GM06990 (cell line): ENCODE measurements at regions not wholly inside any gene's neighbourhood (a gene's known extent, or its start where the extent isn't known, plus 50 kb on each side); places are given as distances from the start of the nearest gene placed in this dataset.

Source experiments
- DNase-seq: peaks from one replicate; pipeline ENCODE4 v3.0.0-alpha.2; 2011; ENCODE audit not compliant: insufficient read length; ENCODE audit errors: extremely low read depth
- H3K27me3 ChIP-seq: replicated peaks from 2 replicates; pipeline ENCODE4 v1.6.0; 2011; ENCODE audit warnings: low read length; ENCODE audit not compliant: control insufficient read depth, insufficient read depth
- H3K36me3 ChIP-seq: 2 replicates; pipeline ENCODE4 v1.5.1; 2011; ENCODE audit warnings: low read length; ENCODE audit not compliant: control insufficient read depth, insufficient read depth
- H3K4me3 ChIP-seq: replicated peaks from 2 replicates; pipeline ENCODE4 v1.5.1; 2011; ENCODE audit warnings: low read depth, mild to moderate bottlenecking, control low read depth, low read length
- TF ChIP-seq, protein P1 (sequence below): IDR thresholded peaks from 2 replicates; pipeline ENCODE4 v1.5.1; 2011; ENCODE audit warnings: low read length, control low read depth, mild to moderate bottlenecking, inconsistent platforms; ENCODE audit not compliant: insufficient read depth, poor library complexity, severe bottlenecking

DNA sequence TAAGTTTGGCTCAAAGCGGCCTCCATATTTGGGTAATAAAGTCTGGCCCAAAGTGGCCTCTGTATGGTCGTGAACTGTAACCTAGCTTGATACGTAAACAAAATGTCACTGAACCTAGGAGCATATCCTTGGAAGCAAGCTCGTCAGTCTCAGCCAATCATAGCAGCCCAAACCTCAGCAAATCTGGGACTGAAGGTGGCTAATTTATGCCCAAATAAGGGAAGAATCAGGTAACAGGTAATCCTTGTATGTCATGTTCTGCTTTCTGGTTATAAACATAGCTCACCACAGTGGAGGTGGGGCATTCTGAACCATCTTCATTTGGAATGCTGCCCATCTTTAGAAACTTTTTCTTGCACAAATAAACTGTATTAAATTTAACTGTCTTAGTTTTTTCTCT lies 281.1 kb downstream of the TTLL7 start:
- H3K4me3 ChIP-seq: no peak overlapping the region
- TF ChIP-seq, protein P1, sequence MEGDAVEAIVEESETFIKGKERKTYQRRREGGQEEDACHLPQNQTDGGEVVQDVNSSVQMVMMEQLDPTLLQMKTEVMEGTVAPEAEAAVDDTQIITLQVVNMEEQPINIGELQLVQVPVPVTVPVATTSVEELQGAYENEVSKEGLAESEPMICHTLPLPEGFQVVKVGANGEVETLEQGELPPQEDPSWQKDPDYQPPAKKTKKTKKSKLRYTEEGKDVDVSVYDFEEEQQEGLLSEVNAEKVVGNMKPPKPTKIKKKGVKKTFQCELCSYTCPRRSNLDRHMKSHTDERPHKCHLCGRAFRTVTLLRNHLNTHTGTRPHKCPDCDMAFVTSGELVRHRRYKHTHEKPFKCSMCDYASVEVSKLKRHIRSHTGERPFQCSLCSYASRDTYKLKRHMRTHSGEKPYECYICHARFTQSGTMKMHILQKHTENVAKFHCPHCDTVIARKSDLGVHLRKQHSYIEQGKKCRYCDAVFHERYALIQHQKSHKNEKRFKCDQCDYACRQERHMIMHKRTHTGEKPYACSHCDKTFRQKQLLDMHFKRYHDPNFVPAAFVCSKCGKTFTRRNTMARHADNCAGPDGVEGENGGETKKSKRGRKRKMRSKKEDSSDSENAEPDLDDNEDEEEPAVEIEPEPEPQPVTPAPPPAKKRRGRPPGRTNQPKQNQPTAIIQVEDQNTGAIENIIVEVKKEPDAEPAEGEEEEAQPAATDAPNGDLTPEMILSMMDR: no peak
- no peak for DNase-seq
- H3K27me3 ChIP-seq: no peaks in the 10 kb centered on the region
- no peaks in the 10 kb centered on the region for H3K36me3 ChIP-seq

DNA sequence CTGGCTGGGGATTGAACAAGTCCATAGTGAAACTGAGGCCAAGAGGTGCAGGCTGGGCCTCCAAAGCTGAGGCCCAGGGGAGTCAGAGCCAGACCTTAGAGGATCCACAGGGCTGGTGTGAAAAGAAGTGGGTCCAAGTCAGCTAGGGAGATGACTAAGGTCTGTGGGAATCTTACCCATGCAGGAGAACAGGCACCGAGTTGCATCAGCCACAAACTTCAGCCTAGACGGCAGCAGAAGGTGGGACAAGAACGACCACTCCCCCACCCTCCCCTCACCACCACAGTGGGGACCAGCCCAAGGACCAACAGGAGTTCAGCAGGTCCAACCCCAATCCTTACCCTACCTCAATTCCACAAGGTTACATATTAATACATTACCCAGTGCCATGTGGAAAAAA lies 282.3 kb downstream of the TTLL7 start:
- Histone ChIP-seq H3K27me3 (no peaks in the 10 kb centered on the region), H3K4me3 (no peak overlapping the region), H3K36me3 (no peaks in the 10 kb centered on the region)
- TF ChIP-seq, protein P1: no peak
- no peak for DNase-seq

DNA sequence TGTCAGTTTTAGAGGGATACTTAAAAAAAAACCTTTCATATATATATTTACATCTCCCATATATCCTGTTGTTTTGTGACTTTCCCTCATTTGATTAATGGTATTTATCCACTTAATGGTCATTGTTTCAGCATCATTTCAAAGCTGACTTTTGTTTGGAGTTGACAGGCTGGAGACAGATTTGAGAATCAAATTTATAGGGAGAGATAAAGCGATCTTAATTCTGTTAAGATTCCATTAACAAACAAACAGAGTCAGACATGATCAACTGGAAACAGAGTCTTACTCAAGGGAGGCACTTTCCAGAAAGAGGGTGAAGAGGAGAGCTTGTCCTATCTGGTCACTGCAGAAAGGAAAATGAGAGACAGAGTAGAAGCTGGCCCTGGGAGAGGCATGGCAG lies 283.4 kb downstream of the TTLL7 start:
- DNase-seq: no peak
- Histone ChIP-seq H3K4me3 (no peak overlapping the region), H3K36me3 (no peaks in the 10 kb centered on the region), H3K27me3 (no peaks in the 10 kb centered on the region)
- TF ChIP-seq, protein P1: no peak

DNA sequence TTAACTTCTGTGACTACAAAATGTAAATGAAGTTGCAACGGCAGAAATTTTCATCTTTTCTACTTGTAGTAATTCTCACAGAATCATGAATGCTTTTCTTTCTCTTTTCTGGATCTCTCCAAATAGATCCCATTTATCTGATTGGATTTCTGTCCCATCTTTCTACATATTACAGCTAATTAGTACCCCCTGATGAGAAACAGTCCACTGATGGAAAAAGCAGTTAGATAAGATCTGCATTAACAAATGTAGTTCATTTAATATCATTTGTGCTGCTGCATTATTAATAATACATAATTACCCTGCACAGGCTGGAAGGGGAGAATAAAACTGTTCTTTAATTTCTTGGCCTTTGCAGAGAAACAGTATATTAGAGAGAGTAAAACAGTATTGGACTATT lies 289.3 kb downstream of the TTLL7 start:
- H3K4me3 ChIP-seq: no peak overlapping the region
- TF ChIP-seq, protein P1: no peak
- no peaks in the 10 kb centered on the region for H3K27me3 ChIP-seq
- no peaks in the 10 kb centered on the region for H3K36me3 ChIP-seq
- DNase-seq: no peak

DNA sequence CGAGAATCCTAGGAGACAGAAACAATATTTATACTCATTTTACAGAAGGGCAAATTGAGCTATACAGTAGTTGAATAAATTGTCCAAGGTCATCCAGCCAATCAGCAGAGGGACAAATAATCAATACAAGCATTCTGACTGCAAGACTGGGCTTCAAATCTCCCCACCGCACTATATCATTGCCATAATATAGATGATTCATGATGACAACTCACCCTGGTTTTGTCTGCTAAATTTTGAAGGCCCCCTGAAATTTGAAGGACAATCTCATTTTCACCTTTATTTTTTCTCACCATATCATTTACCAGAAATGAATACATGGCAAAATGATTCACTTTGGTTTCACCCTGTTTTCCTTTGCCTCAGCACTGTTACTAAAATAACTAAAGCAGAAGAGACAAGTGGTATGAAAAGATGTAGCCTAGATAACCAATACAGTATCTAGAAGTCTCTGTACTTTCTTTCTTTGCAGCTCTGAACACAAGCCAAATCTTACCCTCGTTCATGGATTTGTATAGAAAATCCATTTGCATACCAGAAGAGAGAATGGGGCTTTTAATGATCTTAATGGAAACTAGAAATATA lies 292.5 kb downstream of the TTLL7 start:
- Histone ChIP-seq H3K4me3 (no peak overlapping the region), H3K36me3 (no peaks in the 10 kb centered on the region), H3K27me3 (no peaks in the 10 kb centered on the region)
- DNase-seq: no peak
- TF ChIP-seq, protein P1: no peak

DNA sequence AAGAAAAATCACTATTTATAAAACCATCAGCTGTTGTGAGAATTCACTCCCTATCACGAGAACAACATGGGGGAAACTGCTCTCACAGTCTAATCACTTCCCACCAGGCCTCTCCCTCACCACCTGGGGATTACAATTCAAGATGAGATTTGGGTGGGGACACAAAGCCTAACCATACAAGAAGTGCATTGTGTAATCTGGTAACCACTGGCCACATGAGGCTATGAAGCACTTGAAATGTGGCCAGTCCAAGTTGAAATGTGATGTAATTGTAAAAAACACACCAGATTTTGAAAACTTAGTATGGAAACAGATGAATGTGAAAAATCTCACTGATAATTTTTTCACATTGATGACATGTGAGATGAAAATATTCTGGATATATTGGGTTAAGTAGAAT lies 293.8 kb downstream of the TTLL7 start:
- DNase-seq: no peak
- Histone ChIP-seq H3K36me3 (no peaks in the 10 kb centered on the region), H3K4me3 (no peak overlapping the region), H3K27me3 (no peaks in the 10 kb centered on the region)
- TF ChIP-seq, protein P1: no peak
